RKO (cell line): ENCODE measurements at regions not wholly inside any gene's neighbourhood (a gene's known extent, or its start where the extent isn't known, plus 50 kb on each side); places are given as distances from the start of the nearest gene placed in this dataset.

Experiments
- DNase-seq: peaks from one replicate; pipeline ENCODE4 v3.0.0-alpha.2; 2016; ENCODE audit warnings: low spot score

DNA sequence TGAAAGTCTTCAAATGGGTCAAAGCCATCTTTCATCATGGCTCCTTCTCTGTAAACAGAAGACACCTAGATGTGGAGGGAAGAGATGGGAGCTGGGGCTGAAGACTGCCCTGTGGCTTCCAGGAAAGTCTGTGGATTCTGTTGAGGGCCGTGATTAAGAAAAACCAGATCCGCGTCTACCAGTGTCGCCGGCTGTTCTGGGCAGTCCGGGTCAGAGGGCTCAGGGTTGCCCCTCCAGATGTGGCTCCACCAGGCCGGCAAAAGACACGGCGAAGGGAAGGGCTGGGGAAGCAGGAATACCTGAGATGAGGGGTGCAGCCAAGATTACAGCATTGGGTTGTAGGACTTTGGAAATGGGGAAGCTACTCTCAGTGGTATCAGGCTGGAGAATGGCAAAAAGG, 162.6 kb downstream of the RHOU start:
- no peak for DNase-seq

DNA sequence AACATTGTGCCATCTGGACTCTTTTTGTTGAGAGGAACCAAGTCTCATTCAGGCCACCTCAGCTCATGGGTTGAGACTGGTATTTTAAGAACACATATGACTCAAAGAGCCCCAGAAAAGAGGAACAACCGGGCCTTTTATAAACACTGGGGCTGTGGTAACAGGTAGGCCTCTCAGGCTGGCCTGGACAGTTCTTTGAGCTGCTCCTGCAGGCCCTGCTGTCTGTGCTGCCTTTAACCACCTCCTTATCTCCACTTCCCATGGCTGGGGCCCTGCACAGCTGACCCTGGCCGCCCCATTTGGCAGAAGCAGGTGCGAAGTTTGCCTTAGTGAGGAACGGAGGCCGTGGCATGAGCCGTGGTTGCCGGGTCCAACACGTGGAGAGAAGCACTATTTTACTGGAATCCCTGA, 163.3 kb downstream of the RHOU start:
- DNase-seq: no peak

DNA sequence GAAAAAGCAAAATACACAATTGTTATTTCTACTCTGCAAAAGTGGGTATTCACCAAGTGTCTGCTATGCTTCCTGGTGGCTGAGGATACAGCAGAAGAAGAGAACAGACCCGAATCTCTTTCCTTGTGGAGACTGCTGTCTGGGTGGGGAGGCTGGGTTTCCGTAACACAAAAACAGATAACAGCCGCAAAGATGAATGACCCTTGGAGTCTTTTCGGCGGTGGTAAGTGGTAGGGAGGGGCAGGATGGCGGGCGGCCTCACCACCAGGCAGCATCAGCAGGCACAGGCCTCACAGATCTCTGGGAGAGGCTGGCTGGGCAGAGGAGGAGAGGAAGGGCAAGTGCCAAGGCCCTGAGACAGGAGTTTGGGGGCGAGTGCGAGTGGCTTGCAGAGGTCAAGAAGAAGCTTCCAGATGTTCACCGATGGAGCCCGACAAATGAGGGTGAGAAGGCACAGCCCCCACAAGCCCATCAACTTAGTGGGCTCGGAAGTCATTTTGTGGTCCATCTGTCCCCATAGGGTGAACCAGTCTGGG, 164.2 kb downstream of the RHOU start:
- no peak for DNase-seq

DNA sequence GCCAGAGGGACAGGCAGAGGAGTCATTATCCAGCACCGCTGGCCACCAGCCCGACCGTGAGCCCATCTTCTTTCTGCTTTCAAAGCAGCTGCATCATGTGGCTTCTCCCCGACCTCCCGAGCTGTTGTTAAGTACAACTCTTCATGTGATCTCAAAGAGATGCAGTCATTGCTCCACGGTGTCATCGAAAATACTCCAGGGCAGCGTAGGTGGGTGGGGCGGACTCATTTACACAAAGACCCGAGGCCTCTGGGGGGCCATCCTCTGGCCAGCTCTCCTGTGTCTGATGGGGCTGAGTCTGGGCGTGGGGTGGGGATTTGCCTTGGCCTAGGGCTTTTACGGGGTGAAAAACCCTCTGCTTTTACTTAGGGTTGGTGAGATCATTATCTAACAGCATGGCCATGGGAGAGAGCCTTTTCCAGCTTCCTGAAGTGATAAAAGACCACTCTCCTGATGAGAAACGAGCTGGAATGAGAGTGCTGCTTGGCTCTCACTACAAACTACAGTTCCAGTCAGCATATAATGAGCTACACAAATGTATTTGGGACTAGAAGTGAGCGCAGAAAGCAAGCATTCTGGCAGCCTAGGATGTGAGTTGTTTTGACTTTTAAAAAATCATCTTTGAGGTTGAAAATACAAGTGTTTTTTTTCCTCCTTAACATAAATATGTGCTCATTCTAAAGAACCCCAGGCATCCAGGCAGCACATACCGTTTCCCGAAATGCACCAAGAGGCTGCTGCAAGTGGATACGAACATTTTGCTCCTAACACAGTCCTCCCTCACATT, 165.0 kb downstream of the RHOU start:
- DNase-seq: no peak

DNA sequence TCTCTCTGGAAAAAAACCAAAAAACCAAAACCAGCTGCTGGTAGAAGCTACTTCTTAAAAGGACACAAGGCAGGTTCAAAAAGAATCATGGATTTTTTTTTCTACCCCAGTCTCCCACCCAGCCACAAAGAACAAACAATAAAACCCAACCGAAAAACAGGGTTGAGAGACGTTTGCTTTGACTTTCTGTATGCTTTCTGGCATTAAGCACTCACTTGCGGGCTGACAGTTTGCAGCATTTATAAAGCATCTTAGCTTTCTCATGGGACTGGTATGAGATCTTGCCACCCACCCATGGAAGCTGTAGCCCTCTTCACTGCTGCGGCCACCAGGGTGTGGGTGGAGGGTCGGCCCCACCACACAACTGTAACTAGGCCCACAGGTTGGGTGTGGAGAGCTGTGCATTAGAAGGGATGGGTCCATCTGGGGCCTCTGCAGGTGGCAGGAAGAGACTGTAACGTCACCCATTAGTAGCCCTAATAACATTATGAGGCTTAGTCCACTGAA, 165.7 kb downstream of the RHOU start:
- no peak for DNase-seq

DNA sequence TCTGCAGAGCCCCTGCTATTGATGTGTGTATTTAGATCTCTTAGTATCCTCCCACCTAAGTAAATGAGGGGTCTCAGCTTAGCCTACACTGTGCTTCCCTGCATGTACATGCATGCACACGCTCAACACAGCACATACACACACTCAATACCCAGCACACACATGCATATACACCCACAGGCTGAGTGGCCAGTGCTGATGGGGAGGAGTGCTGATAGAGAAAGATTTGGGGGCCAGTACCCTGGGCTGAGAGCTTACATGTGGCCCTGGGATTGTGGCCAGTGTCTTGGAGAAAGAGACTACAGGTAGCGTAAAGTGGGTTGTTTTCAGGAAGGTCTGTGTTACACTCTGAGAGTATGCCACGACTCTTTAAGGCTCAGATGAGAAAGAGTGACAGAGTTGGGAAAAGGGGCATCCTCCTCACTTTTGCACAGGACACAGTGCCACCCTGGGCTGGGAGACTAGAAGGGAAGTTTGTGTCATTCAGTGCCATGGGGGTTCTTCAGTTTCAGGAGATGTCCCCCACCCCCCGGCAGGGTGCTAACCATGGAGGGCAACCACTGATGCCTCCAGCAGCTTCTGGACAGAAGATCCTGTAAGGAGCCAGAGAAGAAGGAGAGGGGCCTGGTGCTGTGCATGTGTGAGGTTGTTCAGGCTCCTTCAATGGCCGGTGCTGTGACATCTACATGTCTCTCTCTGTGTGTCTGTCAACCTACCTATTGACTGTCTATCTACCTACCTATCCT, 166.8 kb downstream of the RHOU start:
- DNase-seq: no peak

DNA sequence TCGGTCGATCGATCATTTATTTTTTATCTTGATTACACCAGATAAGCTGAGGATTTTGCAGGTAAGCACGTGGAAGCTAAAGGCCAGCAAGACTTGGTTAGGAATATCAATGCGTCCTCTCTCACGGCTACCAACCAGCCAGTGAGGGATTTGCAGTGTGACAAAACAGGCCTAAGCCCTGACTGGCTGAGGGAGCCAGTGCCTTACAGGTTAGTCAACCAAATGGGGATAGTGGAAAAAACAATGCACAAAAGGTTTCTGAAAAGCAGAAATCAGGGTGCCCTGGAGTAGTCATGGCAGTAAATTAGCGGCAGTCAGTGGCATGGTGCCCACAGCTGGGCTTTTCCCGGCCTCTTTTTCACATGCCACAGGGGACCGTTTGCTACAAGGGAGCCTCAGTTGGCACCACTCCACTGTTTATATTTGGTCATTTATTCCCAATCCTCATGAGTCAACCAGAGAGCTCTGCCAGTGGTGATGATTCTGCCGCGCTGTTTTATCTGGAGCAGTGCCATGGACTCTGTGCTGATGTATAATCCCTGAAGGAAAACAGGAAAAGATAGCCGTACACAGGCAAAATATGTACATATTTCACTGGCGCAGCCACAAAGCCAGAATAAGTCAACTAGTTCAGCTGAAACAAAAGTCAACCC, 167.6 kb downstream of the RHOU start:
- DNase-seq: peak; percentile 79

DNA sequence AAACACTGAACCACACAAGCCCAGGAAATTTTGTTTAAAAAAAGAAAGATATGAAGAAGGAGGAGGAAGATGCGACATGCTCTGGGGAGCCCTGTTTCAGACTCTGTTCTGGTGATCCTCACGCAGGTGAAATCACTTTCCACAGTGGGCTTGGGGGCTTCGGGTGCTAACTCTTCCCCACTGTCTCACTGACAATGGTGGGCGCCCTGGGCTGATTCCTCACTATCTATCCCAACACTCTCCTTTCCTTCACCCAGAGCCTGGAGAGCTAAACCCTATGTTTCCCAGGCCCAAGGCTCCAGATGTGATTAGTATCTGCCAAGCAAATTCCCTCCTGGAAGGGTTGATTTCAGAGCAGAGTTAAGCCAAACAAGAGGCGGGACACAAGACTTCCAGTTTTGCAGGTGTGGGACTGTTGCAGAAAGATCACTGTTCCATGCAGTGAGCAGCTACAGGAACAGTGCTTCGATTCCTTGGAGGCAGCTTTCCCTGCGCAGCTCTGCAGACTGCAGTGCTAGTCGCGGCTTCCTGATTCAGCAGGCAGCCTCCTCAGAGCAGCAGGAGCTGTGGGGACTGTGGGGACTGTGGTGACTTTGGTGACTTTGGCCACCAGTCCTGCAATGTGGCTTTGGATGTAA, 168.3 kb downstream of the RHOU start:
- no peak for DNase-seq

DNA sequence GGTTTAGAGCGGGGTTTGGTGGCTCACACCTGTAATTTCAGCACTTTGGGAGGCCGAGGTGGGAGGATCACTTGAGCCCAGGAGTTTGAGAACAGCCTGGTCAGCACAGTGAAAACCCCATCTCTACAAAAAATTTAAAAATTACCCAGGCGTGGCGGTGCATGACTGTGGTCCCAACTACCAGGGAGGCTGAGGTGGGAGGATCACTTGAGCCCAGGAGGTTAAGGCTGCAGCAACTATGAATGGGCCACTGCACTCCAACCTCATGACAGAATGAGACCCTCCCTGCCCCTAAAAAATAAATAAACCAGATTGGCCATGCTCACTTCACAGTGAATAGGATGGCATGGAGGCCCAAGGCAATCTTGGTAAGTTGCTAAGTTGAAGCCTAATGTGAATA, 168.9 kb downstream of the RHOU start:
- DNase-seq: no peak

DNA sequence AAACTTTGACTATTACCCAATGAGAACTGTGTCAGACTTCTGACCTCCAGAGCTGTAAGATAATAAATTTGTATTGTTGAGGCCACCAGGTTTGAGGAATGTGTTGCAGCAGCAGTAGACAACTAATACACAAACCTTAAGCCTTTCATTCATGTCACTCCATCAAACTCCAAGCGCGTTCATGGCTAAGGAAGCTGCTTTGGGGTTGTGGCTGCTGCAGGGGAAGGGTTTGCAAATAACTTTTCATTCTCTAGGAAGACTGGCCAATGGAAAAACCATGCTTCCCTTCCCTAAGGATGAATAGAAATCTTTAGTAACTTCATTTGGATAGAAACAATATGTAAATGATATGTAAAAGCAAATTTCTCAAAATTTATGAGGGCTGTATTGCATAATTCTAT, 170.4 kb downstream of the RHOU start:
- no peak for DNase-seq

DNA sequence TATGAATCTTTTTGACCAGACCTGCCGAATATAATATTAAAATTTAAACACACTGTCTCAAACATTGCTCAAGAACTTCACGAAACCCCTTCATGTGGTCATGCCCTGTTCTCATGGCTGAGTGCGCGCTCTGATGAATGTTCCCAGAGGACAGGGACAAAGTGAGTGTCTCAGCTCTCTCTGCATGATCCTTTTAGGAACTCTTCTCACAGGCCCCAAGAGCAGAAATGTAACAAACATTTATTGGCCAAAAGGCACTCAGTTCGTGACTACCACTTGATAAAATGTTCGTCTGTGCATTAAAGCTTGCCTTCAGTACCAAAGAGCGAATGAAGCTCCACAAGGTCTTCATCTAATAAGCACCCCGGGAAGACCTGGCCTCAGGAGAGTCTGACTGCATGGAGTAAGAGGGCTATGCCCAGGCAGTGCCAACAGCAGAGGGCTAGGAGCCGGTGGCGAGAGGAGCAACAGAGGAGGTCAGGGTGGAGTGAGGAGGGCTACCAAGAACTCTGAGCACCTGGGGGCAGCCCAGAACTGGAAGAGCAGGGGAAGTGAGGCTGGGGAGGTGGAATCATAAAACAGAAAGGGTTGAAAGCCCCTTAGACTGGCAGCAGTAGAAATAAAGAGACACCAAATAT, 171.1 kb downstream of the RHOU start:
- DNase-seq: no peak

DNA sequence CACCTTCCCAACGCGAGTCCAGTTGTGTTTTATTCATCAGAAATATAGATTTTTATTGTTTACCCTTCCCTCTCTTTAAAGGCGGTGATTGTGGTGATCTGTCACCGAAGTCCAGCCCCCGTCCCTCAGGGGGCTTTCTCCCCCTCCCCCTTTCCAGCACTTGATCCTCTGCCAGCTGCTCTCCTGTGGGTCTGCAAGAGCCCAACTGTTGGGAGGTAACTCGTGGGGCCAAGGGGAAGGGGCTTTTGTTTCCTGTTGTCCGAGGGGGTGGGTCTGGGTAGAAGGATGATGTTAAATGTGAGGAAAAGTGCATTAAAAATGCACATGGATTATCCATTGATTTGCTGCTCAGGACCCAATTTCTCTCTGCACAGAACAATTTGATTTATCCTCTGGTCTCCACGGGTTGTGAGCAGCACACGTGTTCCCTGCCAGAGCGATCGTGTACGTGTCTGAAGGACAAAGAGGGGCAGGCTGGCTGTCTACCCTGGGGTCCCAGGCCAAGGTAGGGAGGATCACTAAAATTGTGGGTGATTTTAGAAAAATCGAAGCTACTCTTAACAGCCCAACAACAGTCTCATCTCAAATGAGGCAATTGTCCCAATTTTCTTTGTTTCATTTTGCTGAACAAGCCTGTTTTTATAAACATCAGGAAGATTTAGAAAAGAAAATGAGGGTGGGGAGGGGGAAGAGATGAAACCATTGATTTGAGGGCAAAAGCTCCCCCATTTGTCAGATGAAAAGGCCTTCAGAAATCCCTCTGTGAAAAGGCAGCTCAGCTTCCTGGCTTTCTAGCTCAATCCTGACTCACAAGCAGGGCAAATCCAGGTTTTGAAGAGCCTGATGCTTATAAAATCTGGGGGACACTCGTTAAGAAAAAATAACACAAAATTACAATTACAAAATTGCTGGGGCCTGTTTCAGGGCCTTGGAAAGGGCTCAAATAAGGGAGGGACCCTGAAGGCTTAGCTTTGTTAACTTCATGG, 176.2 kb downstream of the RHOU start:
- no peak for DNase-seq

DNA sequence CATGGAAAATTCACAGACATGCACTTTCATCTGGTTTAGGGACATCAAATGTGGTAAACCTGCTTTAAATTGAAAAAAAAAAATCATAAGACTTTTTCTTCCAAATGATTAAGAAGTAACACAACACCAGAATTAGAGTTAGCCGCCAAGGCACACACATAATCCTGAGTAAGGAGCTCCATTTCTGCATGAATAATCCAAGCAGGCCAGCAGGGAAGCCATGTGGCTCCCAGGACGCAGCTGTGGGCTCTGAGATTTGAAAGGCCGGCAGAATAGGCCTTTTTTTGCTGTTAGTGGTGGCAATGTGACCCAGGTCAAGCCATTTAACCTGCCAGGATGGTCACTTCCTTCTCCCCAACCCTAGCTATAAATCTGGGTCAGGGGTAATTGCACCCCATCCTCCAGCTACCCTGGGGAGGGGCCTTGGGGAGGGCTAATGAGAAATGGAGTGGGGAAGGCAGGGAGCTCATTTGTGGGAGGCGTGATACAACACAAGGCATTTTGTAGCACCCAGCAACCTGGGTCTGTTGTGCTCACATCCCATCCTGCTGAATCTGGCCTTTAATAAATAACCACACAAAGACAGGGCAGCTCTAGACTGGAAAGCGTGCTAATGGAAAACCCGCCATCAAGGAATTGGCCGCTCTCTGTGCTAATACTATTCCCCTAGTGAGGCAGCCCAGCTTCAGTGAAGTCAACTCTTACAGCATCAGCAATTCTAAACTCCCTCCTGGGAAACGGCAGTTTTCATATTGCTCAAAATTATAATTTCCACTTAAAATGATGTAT, 178.5 kb downstream of the RHOU start:
- no peak for DNase-seq

DNA sequence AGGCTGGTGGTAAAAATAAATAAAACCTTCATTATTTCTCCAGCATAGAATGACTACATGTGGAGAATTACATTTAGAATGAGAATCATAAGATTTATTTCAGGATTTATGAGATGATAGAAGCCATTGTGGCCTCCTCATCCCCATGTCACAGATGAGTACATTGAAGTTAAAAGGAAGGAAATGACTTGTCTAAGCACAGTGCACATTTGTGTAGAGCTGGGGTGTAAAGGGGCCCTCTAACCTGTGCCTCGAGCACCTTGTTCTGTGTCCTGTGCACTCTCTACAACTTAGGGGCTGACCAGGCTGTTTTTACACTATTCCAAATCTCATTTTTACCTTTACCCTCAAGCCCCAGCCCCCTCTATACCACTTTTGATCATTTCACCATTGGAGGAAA, 179.4 kb downstream of the RHOU start:
- DNase-seq: no peak

DNA sequence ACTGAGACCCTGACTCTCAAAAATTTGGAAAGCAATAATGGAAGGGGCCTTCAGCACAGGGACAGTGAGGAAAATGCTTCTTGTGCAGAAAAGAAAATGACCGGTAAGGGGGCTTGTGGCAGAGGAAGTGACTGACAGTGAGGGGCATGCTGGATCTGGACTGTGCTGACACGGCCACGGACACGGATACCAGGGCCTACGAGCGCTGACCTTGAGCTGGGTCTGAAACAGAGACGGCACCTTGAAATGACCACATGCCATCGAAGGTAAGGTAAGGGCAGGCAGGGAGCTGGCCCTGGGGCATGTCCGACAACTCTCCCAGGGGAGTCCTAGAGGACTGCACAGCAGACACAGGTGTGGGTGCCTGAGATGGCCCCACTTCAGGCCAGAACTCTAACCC, 182.1 kb downstream of the RHOU start:
- DNase-seq: no peak

DNA sequence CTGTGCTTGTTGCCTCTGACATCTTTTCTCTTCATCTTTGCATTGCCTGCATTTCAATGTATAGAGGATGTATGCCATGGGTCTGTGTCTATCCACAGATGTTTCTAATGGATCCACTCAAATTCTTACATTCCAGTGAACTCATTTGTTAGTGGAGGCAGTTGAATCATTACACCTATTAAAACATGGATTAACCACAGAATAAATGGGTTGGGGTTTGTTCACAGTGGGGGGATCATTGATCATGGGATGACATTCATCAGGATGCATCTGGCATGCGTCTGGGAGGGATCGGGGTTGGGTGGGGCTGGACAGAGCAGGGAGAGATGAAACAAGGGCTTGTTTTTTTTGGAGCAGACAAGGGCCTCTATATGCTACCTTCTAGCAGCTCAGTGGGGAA, 182.5 kb downstream of the RHOU start:
- no peak for DNase-seq

DNA sequence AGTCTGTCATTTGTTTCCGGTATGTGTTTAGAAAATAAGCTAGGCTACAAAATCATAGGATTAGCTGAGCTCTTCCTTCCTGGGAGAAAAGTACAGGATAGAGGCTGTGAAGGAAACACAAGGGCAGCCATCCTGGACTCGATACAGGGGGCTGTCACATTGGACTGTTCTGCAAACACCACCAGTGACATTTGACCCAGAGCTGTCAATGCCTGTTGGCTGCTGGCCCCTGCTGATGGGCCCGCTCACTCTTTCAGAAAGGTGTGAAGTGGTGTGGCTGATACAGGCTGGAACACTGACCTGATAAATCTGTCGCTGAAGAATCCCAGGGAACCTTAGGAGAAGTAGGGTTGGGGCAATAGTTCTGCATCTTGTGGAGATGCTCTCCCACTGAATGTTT, 183.1 kb downstream of the RHOU start:
- DNase-seq: no peak

DNA sequence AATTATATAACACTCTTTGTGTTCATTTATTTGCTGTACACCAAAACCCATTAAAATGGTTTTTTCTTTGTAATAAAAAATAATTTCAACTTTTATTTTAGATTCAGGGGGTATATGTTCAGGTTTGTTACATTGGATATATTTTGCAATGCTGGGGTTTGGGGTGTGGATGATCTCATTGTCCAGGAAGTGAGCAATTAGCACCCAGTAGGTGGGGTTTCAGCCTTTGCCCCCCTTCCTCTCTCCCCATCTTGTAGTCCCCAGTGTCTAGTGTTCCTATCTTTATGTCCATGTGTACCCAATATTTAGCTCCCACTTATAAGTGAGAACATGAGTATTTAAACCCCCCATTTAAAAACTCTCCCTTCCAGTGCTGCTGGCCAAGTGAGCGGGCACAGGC, 184.6 kb downstream of the RHOU start:
- no peak for DNase-seq

DNA sequence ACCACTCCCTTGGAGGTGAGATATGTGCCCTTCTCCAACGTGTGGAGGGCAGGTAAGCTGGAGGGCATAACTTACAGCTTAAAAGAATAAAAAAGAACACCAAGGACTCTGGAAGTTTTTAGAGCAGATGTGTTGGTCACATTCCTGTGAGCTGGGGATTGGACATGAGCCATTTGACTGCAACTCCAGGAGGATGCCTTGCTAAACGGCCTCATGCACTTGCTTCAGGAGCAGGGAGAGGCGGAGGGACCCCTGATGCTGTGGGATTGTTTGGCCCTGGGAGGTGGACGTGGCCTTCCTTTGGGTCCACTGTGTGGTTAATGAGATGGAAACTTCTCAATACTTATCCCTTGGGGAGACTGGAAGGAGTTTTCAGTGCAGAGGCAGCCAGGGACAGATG, 185.6 kb downstream of the RHOU start:
- DNase-seq: no peak

DNA sequence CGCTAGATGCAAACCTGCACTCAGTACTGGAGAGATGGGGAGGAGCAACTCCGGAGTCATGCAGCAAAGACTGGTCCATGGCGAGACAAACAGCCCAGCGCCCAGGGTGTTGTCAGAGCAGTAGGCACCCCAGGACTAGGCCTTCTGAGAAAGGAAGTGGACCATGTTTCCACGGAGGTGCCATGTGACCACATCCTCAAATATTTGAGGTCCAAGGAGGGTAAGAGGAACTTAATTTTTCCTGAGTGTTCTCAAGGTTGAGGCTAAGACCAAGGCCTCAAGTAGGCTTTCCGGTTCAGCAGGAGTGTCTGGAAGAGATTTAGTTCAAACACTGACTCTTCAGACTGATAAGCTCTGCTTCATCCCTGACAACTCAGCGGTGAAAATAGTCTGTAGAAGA, 186.2 kb downstream of the RHOU start:
- DNase-seq: no peak
